ENCODE measurements at regions not wholly inside any gene's neighbourhood (a gene's known extent, or its start where the extent isn't known, plus 50 kb on each side); places are given as distances from the start of the nearest gene placed in this dataset.

GRCh38 chr12:89020121-89020480, 332.2 kb downstream of the DUSP6 start:
- TF ChIP-seq, protein P1, sequence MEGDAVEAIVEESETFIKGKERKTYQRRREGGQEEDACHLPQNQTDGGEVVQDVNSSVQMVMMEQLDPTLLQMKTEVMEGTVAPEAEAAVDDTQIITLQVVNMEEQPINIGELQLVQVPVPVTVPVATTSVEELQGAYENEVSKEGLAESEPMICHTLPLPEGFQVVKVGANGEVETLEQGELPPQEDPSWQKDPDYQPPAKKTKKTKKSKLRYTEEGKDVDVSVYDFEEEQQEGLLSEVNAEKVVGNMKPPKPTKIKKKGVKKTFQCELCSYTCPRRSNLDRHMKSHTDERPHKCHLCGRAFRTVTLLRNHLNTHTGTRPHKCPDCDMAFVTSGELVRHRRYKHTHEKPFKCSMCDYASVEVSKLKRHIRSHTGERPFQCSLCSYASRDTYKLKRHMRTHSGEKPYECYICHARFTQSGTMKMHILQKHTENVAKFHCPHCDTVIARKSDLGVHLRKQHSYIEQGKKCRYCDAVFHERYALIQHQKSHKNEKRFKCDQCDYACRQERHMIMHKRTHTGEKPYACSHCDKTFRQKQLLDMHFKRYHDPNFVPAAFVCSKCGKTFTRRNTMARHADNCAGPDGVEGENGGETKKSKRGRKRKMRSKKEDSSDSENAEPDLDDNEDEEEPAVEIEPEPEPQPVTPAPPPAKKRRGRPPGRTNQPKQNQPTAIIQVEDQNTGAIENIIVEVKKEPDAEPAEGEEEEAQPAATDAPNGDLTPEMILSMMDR (IDR thresholded peaks at IDR 0.05; ENCODE audit: poor library complexity, severe bottlenecking): no peak
- no peak for TF ChIP-seq REST (IDR thresholded peaks at IDR 0.05; ENCODE audit: borderline replicate concordance)
- no peak for TF ChIP-seq MXI1 (conservative IDR thresholded peaks at IDR 0.05; ENCODE audit: poor library complexity, severe bottlenecking)
- TF ChIP-seq EZH2 (IDR thresholded peaks at IDR 0.05; ENCODE audit: borderline replicate concordance, insufficient read depth, low read length, poor library complexity, severe bottlenecking): no peak
- TF ChIP-seq EP300 (conservative IDR thresholded peaks at IDR 0.05; ENCODE audit: poor library complexity, severe bottlenecking): no peak
- TF ChIP-seq TAF1 (IDR thresholded peaks at IDR 0.05; ENCODE audit: low read depth): no peak
